Endothelial cell of hepatic sinusoid (primary cell): ENCODE measurements at regions not wholly inside any gene's neighbourhood (a gene's known extent, or its start where the extent isn't known, plus 50 kb on each side); places are given as distances from the start of the nearest gene placed in this dataset.

Experiments used
- in situ Hi-C: cut with HindIII; loops from 2 replicates; pipeline ENCODE4 v1.10.0; 2017; ENCODE audit warnings: low sequenced_read_pairs

DNA sequence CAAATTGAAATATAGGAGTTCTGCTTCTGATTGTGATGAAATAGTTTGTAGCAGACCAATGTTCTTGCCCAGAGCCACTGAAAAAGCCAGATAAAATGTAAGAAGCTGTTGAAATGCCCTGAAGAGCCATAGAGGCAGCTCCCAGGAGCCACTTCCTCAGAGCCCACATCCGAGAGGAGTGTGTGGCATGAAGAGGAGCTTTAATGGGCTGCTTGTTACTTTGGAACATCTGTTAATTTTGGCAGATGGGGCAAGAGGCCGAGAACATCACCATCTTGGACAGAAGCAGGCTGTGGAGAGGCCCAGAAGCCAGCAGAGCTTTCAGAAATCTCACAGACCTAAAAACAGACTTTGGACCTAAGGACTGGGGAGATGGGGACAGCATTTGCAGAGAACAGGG, 370.8 kb downstream of the GADD45G start:
- in situ Hi-C loops, result no loop called here

DNA sequence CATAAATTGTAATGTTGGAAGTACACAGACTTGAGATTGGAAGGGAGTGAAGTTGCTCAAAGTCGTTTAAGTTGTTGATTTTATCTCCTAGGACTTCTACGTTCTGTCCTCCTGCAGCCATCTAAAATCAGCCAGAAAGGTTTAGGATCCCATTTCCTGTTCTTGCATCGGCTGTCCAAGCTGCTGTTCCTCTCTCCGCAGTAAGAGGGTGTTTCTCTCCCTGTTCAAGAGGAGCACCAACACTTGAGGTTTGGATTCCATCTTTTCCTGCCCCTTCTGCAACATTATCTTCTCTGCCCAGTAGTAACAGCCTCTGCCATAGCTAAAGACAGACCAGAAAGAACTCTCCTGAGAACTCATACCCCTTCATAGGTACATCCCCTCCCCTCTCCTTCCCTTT, 373.4 kb downstream of the GADD45G start:
- in situ Hi-C loops, result no loop called here

DNA sequence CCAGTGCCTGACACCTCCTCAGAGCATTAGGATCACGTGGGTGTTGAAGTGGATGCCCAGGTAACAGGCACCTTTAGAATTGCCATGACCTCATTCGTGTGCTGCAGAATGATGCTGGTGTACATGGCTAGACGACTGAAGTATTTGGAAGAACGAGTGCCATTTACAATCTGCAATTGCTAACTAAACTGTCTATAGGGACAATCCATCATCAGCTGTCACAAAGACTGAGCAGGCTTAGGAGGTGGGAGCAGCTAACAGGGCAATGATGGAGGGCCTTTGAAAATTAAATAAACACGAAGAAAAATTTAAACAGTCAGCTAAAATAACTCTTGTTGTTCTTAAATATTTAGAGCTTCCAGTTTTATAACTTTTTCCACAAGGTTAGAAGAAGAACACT, 375.8 kb downstream of the GADD45G start:
- in situ Hi-C loops, result no loop called here

DNA sequence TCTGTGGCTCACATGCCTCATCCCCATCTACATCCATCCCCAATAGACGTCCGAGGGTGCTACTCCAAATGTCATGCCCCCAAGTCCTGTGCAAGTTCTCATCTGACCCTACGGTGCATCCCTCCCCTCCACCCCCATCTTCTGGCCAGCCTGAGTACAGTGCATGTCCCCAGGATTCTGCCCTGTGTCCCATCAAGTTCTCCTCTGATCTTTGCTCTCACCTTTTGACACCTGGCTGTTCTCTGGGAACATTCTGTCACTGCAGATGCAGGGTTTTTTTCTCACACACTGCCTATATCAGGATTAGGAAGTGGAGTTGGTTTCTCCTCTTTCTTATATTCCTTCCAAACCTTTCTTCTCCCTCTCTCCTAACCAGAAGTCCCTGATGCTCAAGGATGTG, 377.2 kb downstream of the GADD45G start:
- in situ Hi-C loops, result no loop called here

DNA sequence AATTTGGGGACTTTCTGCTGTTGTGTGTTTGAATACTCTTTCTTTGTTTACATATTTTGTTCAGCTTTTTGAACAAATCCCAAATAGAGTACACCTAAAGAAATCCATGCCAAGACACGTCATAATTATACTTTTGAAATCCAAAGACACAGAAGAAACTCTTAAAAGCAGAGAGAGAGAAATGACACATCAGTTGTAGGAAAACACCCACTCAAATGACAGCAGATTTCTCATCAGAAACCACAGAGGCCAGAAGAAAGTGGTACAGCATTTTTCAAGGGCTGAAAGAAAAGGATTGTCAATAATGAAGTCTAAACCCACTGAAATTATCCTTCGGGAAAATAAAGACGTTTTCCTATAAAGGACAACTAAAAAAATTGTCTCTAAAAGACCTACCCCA, 378.6 kb downstream of the GADD45G start:
- in situ Hi-C loops, result no loop called here

DNA sequence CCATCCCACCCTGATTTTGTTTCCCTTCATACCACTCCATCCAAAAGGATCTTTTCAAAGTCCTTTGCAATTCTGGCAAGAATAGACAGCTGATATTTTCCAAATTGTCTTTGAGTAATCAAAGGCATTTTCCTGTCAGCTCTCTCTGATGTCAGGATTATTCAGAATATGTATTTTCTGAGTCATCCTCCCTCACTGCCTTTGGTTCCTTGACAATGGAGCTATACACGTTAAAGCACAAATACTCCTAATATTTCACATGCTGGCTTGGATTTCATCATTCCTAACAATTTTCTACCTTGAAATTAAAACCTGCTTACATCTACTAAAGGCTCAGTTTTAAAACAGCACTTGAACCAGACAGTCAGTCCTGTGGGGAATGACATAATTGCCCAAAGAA, 379.4 kb downstream of the GADD45G start:
- in situ Hi-C loops, result no loop called here

DNA sequence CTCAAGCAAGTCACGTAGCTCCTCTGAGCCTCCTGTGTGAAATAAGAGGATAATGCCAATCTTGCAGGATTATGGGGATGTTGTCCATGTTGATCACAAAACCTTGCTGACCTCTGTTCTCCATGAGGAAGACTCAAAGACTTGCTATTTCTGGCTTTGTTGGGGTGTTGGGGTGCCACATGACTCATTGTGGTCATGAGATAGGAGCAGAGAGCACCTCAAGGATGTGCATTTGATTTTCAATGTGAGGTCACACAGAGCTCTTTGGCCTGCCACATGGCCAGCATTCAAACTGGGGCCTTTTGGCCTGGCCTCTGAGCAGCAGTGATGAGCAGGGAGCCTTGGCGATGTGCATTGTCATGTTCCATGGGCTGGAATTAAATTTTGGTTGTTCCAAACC, 380.3 kb downstream of the GADD45G start:
- in situ Hi-C loops, result no loop called here

DNA sequence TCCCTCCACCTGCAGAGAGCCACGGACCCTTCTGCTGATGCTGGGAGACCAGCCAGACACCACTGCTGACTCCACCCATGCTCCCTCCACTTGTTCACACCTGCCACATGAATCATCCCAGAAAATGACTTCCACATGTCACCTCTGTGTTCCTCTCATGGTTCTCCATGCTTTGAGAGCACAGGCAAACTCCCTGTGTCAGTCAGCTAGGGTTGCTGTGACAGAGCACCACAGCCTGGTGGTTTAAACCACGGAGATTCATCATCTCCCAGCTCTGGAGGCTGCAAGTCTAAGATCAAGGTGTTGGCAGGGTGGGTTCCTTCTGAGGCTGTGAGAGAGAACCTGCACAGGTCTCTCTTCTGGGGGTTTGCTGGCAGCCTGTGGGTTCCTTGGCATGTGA, 381.4 kb downstream of the GADD45G start:
- in situ Hi-C loops, result no loop called here

DNA sequence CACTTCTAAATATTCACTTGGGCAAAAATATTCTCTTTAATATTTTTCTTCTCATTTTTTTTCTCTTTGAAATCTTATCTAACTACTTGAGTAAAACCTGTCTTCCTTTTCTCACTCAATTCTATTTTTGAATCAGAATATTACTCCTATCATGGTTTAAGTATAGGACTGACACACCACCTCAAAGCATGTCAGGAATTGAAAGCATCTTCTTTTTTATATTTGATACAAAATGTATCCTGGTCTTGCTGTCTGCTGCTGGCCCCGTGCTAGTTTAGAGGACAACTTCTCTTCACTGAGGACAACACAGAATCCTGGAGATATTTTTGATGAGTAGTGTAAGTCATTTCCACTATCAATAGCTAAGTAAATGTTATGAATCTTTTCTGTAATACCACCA, 383.6 kb downstream of the GADD45G start:
- in situ Hi-C loops, result no loop called here

DNA sequence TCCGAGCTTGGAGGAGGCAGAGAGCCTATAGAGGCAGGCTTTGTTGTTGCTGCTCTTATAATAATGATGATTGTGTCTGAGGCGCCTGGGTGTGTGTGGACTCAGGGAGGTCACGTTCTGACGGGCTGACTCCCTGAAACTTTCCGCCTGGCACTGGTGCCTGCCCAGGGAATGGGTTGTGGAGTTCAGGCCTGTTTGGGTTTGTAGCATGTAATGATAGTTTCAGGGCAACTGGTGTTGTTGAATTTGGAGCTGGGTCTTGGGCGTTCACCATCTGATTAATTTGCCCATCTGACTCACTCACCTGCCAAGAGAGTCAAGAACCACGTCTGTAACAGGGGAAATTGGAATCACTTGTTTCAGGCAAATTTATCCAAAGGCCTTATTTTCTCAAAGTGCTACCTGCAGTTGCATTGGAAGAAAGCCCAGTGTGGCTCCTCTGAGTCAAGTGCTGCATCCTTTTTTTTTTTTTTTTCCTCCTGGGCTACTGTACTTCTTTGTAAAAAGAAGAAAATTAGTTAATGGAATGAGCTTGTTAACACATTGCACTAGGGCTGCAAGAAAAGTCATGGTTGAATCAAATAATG, 386.5 kb downstream of the GADD45G start:
- in situ Hi-C loops, result loop anchor here (5.0 kb wide), 1 partner anchor 64 kb away; no protein-coding TSS in a partner anchor

DNA sequence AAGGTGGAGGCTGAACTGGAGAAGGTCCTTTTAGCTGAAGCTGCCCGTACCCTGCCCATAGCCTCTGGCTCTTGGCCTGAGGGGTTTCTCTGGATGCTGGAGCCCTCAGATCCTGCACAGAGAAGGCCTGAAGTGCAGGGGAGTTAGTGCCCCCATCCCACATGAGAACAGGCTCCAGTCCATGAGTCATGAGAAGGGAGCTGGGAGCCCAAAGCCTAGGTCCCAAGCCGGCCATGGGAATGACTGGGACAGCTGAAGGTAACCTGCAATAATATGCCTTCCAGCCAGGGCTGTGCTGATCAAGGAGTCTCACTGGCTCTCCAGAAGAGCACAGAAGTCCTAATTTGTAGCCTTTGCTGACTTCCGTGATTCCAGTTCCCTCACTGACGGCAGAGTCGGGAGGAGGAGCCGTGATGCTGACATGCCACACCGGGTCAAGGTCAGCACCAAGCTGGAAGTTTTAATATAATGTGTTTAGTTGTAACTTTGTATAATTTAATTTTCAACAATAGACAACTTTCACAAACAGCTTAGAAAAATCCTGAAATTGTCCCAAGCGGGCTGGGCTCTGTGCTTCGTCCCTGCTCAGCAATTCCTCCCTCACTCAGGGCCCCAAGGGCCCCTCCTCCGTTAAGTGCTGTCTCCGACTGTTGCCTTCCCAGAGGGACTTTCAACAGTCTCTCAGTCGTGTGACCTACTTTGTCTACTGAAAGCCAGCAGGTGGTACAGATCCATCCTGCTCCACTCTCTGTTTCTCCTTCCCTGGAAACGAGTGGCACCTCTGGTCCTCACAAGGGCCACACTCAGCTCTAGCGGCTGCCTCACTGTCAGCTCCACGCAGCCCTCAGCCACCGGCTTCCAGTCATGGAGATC, 387.8 kb downstream of the GADD45G start:
- in situ Hi-C loops, result loop anchor here (5.0 kb wide), 1 partner anchor 65 kb away; no protein-coding TSS in a partner anchor

DNA sequence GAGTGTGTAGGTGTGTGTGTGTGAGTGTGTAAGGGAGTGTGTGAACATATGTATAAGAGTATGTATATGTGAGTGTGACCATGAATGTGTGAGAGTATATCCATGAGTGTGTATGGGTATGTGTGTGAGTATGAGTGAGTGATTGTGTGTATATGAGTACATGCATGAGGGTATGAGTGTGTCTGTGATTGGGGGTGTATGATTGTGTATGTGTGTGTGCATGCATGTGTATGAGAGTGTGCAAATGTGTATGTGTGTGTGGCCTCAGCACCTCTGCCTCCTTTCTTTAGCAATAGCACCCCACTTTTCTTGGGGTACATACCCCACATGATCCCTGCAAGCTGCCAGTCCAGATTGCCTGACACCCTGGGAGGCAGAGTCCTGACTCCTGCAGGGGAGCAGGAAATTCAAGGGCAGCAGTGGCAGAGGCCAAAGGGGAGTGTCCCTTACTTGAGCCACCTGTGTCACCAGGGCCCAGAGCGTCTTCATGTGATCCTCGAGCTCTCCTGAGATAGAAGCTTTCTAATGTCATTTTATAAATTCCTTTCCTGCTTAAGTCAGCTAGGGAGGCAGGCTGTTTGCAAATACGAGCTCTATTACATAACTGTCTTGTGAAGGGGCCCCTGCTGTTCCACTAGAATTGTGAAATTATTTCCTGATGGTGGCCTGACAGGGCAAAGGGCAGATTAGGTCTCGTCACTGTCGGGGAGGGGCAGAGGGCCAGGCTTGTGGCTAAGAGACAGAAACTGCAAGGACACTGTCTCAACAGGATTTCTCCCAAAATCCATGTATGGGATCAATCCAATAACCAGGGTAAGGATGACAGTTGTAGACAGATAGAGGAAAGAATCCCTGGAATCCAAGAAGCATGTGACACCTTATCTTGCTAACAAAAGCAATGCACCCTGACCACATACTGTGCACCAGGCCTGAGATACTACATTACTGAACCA, 389.1 kb downstream of the GADD45G start:
- in situ Hi-C loops, result loop anchor here (5.0 kb wide), 1 partner anchor 67 kb away; no protein-coding TSS in a partner anchor

DNA sequence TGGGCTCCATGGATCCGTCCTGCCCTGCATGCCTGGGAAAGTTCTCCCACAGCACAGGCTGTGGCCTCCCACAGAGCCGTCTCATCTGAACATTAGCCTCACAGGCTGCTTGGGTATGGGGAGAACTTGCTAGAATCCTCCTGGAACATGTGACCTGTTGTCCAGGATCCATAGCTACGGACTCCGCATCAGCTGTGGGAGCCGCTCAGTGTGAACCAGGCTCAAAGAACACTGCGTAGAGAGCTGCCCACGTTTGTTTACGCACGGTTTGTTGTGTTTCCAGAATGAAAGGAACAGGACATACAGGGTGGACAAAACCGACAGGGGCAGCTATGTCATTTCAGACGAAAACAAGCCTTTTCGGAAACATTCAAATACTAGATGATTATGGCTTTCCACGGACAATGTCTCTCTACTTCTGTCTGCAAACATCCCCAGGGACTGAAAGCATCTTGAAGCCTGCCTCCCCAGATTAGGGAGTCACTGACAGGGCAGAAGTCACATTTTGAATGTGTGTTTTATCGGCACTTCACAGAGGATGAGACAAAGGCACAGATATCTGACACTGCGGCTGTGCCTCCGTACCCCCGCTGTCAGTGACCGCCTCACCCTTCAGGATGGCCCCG, 390.3 kb downstream of the GADD45G start:
- in situ Hi-C loops, result loop anchor here (5.0 kb wide), 1 partner anchor 68 kb away; no protein-coding TSS in a partner anchor

DNA sequence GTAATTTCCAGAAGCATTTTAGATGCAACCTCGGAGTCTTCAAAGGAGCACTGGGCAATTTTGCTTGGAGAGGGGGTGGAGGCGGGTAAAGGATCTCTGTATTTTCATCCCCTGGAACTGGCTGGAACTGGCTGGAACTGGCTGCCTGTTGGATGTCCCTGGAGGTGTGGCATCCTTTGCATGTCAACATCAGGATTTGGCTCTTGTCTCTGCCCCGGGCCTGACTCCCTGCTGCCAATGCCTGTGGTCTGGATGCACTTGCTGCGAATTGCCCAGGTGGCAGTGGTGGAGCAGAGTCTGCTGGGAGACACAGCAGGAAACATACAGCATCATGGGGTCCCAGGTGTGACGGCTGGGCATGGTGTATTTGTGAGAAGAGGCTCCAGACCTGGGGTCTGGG, 391.3 kb downstream of the GADD45G start:
- in situ Hi-C loops, result no loop called here

DNA sequence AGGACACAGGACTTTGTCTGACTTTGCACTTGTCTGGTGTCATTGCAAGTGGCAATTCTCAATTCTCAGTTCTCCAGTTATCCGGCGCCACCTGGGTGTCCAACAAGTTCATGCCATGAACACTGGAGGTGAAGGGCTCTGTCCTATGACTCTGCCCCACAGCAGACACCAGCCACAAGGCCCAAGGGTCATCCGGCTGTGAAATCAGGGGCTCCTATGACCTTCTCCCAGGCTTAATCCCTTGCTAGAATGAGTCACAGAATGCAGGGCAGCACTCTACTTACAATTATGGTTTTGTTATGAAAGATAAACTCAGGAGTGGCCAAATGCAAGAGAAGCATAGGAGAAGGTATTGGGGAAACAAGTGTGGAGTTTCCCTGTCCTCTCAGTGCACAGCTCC, 392.0 kb downstream of the GADD45G start:
- in situ Hi-C loops, result no loop called here

DNA sequence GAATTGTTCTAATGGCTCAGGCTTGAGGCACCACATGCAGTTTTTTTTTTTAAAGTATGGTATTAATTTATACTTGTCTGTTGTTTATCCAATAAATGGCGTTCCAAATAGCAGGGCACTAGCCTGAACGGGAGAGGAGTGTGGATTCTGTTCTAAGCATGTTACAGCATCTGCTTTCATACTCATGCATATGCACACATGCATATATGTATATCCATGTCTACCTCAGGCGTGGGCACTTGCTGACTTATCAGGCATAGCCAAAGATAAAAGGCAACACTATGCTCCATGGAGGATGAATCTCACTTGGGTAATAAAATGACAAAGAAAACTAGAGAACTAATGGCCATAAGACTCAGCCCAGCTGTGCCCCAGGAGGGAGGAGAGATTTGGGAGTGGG, 393.8 kb downstream of the GADD45G start:
- in situ Hi-C loops, result no loop called here

DNA sequence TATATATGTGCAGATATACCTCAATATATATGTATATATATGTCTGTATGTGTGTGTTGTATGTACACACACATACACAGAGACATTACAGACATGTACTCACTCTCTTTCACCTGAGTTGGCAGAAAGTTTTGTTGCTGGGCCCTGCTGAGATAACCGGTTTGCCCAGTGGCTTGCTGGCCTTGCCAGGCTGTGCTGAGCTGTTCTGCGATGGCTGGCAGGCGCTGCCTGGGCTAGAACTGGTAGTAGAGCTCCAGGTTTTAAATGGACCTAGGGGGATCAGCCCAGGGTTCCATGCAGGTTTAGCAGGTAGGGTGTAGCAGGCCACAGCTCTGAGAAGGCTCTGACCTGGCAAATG, 394.3 kb downstream of the GADD45G start:
- in situ Hi-C loops, result no loop called here

DNA sequence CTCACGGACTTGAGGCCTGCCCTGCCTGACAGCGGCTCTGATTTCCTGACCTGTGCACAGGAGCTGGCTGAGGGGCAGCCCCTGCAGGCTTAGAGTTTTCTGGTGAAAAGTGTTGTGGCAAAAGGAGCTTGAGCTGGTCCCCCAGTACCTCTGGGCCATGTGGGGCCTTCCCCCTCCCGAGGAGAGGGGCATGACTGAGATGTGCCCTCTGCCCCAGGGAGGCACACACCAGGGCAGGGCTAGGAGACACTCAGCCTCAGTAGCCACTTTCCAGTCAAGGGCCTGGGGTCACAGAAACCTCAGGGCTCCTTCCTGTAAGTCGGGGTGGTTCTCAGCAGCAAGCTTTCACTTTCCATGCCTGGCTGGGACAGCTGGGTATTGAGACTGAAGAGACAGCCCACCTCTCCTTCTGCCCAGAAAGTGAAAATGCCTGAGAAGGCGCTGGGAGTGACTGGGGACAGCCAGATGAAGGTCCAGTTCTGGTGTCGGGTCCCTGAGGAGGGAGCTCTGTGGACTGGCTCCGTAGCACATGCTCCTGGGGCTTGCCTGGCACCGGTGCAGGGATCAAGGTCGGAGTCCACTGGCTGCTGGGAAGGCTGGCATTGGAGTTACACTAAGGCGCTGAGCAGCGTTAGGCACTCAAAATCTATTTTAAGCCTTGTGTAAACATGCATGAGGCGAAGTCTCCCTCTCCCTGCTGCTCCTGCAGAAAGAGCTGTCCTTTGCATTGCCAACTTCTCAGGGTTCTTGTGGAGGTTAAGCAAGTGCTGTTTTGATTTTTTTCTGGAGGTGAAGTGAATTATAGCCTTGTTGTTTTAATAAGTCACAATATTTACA, 394.9 kb downstream of the GADD45G start:
- in situ Hi-C loops, result no loop called here

DNA sequence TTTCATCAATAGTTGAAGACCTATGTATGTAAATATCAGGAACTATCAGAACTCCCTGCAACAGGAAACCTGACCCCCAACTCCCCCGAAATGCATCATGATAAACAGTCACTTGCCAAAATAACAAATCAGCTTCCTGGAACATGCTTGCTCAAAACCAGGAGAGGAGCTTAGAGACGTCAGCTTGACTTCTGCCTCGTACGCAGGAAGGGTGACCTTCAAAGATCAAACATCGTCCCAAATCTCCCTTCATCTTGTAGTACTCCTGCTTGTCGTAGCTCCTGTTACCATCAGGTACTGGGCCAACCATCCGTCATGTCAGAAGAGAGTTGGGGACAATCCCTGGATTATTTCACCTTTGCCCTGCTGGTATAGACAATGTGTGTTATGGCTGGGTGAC, 396.1 kb downstream of the GADD45G start:
- in situ Hi-C loops, result no loop called here

DNA sequence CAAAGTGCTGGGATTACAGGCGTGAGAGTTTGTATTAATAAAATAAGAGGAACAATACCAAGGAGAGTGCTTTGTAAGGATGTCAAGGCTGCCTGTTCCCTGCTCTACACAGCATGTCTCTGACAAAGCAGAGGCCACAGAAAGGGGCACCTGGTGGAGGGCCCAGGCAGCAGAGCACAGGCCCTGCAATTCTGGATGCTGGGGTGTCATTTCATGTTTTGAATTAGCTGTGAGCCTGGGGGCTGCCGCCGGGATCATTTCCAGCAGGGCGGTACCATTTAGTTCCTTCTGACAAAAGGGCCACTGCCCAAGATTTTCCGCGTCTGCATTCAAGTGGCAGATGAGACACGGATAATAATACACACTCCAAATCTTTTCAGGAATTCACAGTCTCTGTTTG, 396.9 kb downstream of the GADD45G start:
- in situ Hi-C loops, result no loop called here
